Panc1 (cell line): ENCODE measurements at regions not wholly inside any gene's neighbourhood (a gene's known extent, or its start where the extent isn't known, plus 50 kb on each side); places are given as distances from the start of the nearest gene placed in this dataset.

ENCODE experiments used
- ATAC-seq: fragments of 200-7000 bp; cut with Tn5 transposase; 2 replicates; pipeline ENCODE4 v1.9.1; 2020; ENCODE audit warnings: mild to moderate bottlenecking, moderate library complexity
- BruUV-seq: library from RNA; stranded (reverse); fragments of 400-500 nt; replicated peaks from 2 replicates; lab custom pipeline; 2021; lab: Mats Ljungman, UMichigan
- CTCF ChIA-PET: fragments of 300-600 bp; sonication (Branson Sonifier 250); formaldehyde crosslinking; loops from one replicate; lab custom pipeline; 2022; ENCODE audit warnings: antibody characterized with exemption; lab: Charles Lee
- POLR2A ChIA-PET: fragments of 300-600 bp; sonication (Branson Sonifier 250); formaldehyde crosslinking; loops from one replicate; lab custom pipeline; 2022; ENCODE audit warnings: antibody characterized with exemption; lab: Charles Lee
- DNase-seq: peaks from one replicate; pipeline ENCODE4 v3.0.0-alpha.2; 2010; ENCODE audit warnings: low read depth, low spot score
- H3K27ac ChIP-seq: 2 replicates; pipeline ENCODE4 v1.5.1; 2011; ENCODE audit warnings: mild to moderate bottlenecking, low read length, inconsistent platforms
- H3K27me3 ChIP-seq: fragments of 200-500 bp; sonication (Bioruptor generic); 2 replicates; pipeline ENCODE4 v1.6.0; 2014; ENCODE audit warnings: low read length, inconsistent platforms; ENCODE audit not compliant: control insufficient read depth, insufficient read depth
- H3K36me3 ChIP-seq: fragments of 200-500 bp; sonication (Bioruptor generic); 2 replicates; pipeline ENCODE4 v1.5.1; 2014; ENCODE audit warnings: inconsistent platforms, mild to moderate bottlenecking, low read length, moderate library complexity; ENCODE audit not compliant: control insufficient read depth, insufficient read depth
- H3K4me1 ChIP-seq: 2 replicates; pipeline ENCODE4 v1.5.1; 2011; ENCODE audit warnings: inconsistent platforms, mild to moderate bottlenecking, low read length, moderate library complexity; ENCODE audit not compliant: control insufficient read depth, insufficient read depth
- H3K4me3 ChIP-seq, 2 experiments: 2 replicates each; pipeline ENCODE4 v1.5.1; 2011 to 2012; ENCODE audit warnings: low read depth in 2 of 2, low read length in 2 of 2, mild to moderate bottlenecking in 2 of 2, inconsistent platforms in 1 of 2, moderate library complexity in 1 of 2
- H3K9me3 ChIP-seq: fragments of 200-500 bp; sonication (Bioruptor generic); 2 replicates; pipeline ENCODE4 v1.5.1; 2014; ENCODE audit warnings: low read depth, mild to moderate bottlenecking, inconsistent platforms, low read length, moderate library complexity; ENCODE audit not compliant: control insufficient read depth, insufficient read depth
- CTCF ChIP-seq: fragments of 450-650 bp; IDR thresholded peaks from 2 replicates; pipeline ENCODE4 v1.5.1; 2017; ENCODE audit warnings: mild to moderate bottlenecking
- POLR2AphosphoS5 ChIP-seq: IDR thresholded peaks from 2 replicates; pipeline ENCODE4 v1.6.1; 2012; ENCODE audit warnings: mild to moderate bottlenecking, low read depth, low read length, moderate library complexity
- REST ChIP-seq, 2 experiments: IDR thresholded peaks; 2 replicates each; pipeline ENCODE4 v1.6.1; 2011 to 2012; ENCODE audit warnings: low read depth in 2 of 2, control low read depth in 1 of 2, low read length in 1 of 2, mild to moderate bottlenecking in 1 of 2, moderate library complexity in 1 of 2; ENCODE audit not compliant: insufficient read depth in 1 of 2
- SIN3A ChIP-seq: IDR thresholded peaks from 2 replicates; pipeline ENCODE4 v1.6.1; 2012; ENCODE audit warnings: low read depth, mild to moderate bottlenecking, low read length, moderate library complexity, borderline replicate concordance; ENCODE audit not compliant: insufficient read depth
- TCF7L2 ChIP-seq: IDR thresholded peaks from 2 replicates; pipeline ENCODE4 v1.6.1; 2011; ENCODE audit warnings: mild to moderate bottlenecking, low read depth, low read length, inconsistent platforms
- in situ Hi-C: cut with HindIII; loops from 2 replicates; pipeline ENCODE4 v1.10.0; 2016; ENCODE audit warnings: low sequenced_read_pairs, low pct_unique_long_range_greater_than_20kb
- intact Hi-C: fragments of 100-400 bp; cut with micrococcal nuclease; formaldehyde crosslinking; loops from one replicate; pipeline ENCODE4 v1.10.0; 2022; ENCODE audit not compliant: unreplicated experiment

GRCh38 chr2:158002079-158002478 is 99.6 kb upstream of the UPP2 start:
- H3K27me3 ChIP-seq, result no peaks in the 10 kb centered on the region
- no peak for TF ChIP-seq SIN3A
- no peak for TF ChIP-seq CTCF
- no peaks in the 10 kb centered on the region for H3K4me1 ChIP-seq
- H3K4me3 ChIP-seq, result no peak overlapping the region
- ChIA-PET CTCF (no interaction called here), POLR2A (interaction anchor here (0.6 kb wide), 1 partner anchor 10 kb away, joined by 3 read pairs; no protein-coding TSS in a partner anchor)
- in situ Hi-C loops, result no loop called here
- H3K36me3 ChIP-seq, result no peaks in the 10 kb centered on the region
- DNase-seq (no peak), ATAC-seq (no peak)
- H3K27ac ChIP-seq, result no peak overlapping the region
- intact Hi-C loops, result no loop called here
- BruUV-seq, result no TSS peak
- H3K9me3 ChIP-seq, result no peaks in the 10 kb centered on the region

- ChIA-PET CTCF (no interaction called here), POLR2A (no interaction called here)
- H3K4me3 ChIP-seq, result no peak overlapping the region
- H3K36me3 ChIP-seq, result no peaks in the 10 kb centered on the region
- in situ Hi-C loops, result no loop called here
- DNase-seq, result no peak
- no peaks in the 10 kb centered on the region for H3K27me3 ChIP-seq
- TF ChIP-seq TCF7L2 (no peak), REST (IDR thresholded peaks at IDR 0.05; ENCODE audit: insufficient read depth in 1 of 2, low read depth in 2 of 2, low read length in 1 of 2) (no peak), POLR2AphosphoS5 (no peak), SIN3A (no peak), CTCF (no peak)
- no TSS peak for BruUV-seq
- H3K4me1 ChIP-seq, result no peaks in the 10 kb centered on the region
- no peak for ATAC-seq
- intact Hi-C loops, result no loop called here
- no peaks in the 10 kb centered on the region for H3K9me3 ChIP-seq
- H3K27ac ChIP-seq, result no peak overlapping the region
Observed at GRCh38 chr2:157996799-157997198, 104.9 kb upstream of the UPP2 start.

GRCh38 chr2:157995117-157995516 is 106.6 kb upstream of the UPP2 start:
- TF ChIP-seq REST (IDR thresholded peaks at IDR 0.05; ENCODE audit: insufficient read depth in 1 of 2, low read depth in 2 of 2, low read length in 1 of 2) (no peak), SIN3A (no peak), POLR2AphosphoS5 (no peak), CTCF (no peak), TCF7L2 (no peak)
- H3K36me3 ChIP-seq, result no peaks in the 10 kb centered on the region
- DNase-seq (no peak), ATAC-seq (no peak)
- no peak overlapping the region for H3K27ac ChIP-seq
- no peaks in the 10 kb centered on the region for H3K27me3 ChIP-seq
- ChIA-PET CTCF (no interaction called here), POLR2A (no interaction called here)
- BruUV-seq, result no TSS peak
- intact Hi-C loops (no loop called here), in situ Hi-C loops (no loop called here)
- H3K4me1 ChIP-seq, result no peaks in the 10 kb centered on the region
- no peak overlapping the region for H3K4me3 ChIP-seq
- no peaks in the 10 kb centered on the region for H3K9me3 ChIP-seq
